ENCODE measurements at regions not wholly inside any gene's neighbourhood (a gene's known extent, or its start where the extent isn't known, plus 50 kb on each side); places are given as distances from the start of the nearest gene placed in this dataset.

GRCh38 chr4:176571206-176571605 is 221.5 kb downstream of the VEGFC start:
- CTCF ChIA-PET = no interaction called here
- intact Hi-C loops (cut with micrococcal nuclease; ENCODE audit: unreplicated experiment) = no loop called here
- no peaks in the 10 kb centered on the region for H3K36me3 ChIP-seq (ENCODE audit: control insufficient read depth, insufficient read depth, low read length)
- no peaks in the 10 kb centered on the region for H3K27me3 ChIP-seq (ENCODE audit: control insufficient read depth, insufficient read depth, low read length)
- BruUV-seq (replicated peaks) = no TSS peak
- no peak overlapping the region for H3K4me3 ChIP-seq (ENCODE audit: low read depth in 2 of 2, low read length in 2 of 2)
- no peak for TF ChIP-seq SIN3A (IDR thresholded peaks at IDR 0.05; ENCODE audit: borderline replicate concordance, insufficient read depth, low read depth, low read length)
- no peak for TF ChIP-seq TCF7L2 (IDR thresholded peaks at IDR 0.05; ENCODE audit: low read depth, low read length)
- no peak for TF ChIP-seq POLR2AphosphoS5 (IDR thresholded peaks at IDR 0.05; ENCODE audit: low read depth, low read length)
- no peak for TF ChIP-seq CTCF (IDR thresholded peaks at IDR 0.05)
- no peak for TF ChIP-seq REST (IDR thresholded peaks at IDR 0.05; ENCODE audit: insufficient read depth in 1 of 2, low read depth in 2 of 2, low read length in 1 of 2)
- in situ Hi-C loops (cut with HindIII; ENCODE audit: low pct_unique_long_range_greater_than_20kb, low sequenced_read_pairs) = no loop called here
- POLR2A ChIA-PET = no interaction called here
- no peak for DNase-seq (ENCODE audit: low read depth, low spot score)
- H3K9me3 ChIP-seq (ENCODE audit: control insufficient read depth, insufficient read depth, low read depth, low read length) = no peaks in the 10 kb centered on the region
- no peaks in the 10 kb centered on the region for H3K4me1 ChIP-seq (ENCODE audit: control insufficient read depth, insufficient read depth, low read length)
- H3K27ac ChIP-seq (ENCODE audit: low read length) = no peak overlapping the region
- ATAC-seq = no peak

- ChIA-PET CTCF (no interaction called here), POLR2A (no interaction called here)
- H3K4me1 ChIP-seq (ENCODE audit: control insufficient read depth, insufficient read depth, low read length) = no peaks in the 10 kb centered on the region
- no peak for DNase-seq (ENCODE audit: low read depth, low spot score)
- no TSS peak for BruUV-seq (replicated peaks)
- in situ Hi-C loops (cut with HindIII; ENCODE audit: low pct_unique_long_range_greater_than_20kb, low sequenced_read_pairs) = no loop called here
- H3K4me3 ChIP-seq (ENCODE audit: low read depth in 2 of 2, low read length in 2 of 2) = no peak overlapping the region
- TF ChIP-seq CTCF (IDR thresholded peaks at IDR 0.05) (no peak), POLR2AphosphoS5 (IDR thresholded peaks at IDR 0.05; ENCODE audit: low read depth, low read length) (no peak), TCF7L2 (IDR thresholded peaks at IDR 0.05; ENCODE audit: low read depth, low read length) (no peak), SIN3A (IDR thresholded peaks at IDR 0.05; ENCODE audit: borderline replicate concordance, insufficient read depth, low read depth, low read length) (no peak), REST (IDR thresholded peaks at IDR 0.05; ENCODE audit: insufficient read depth in 1 of 2, low read depth in 2 of 2, low read length in 1 of 2) (no peak)
- H3K9me3 ChIP-seq (ENCODE audit: control insufficient read depth, insufficient read depth, low read depth, low read length) = no peaks in the 10 kb centered on the region
- H3K27ac ChIP-seq (ENCODE audit: low read length) = no peak overlapping the region
- H3K36me3 ChIP-seq (ENCODE audit: control insufficient read depth, insufficient read depth, low read length) = no peaks in the 10 kb centered on the region
- no peaks in the 10 kb centered on the region for H3K27me3 ChIP-seq (ENCODE audit: control insufficient read depth, insufficient read depth, low read length)
- ATAC-seq = no peak
- intact Hi-C loops (cut with micrococcal nuclease; ENCODE audit: unreplicated experiment) = no loop called here
Measured at GRCh38 chr4:176575141-176575730, 217.5 kb downstream of the VEGFC start.

Data from Panc1 (cell line).